ENCODE measurements at regions not wholly inside any gene's neighbourhood (a gene's known extent, or its start where the extent isn't known, plus 50 kb on each side); places are given as distances from the start of the nearest gene placed in this dataset.
A peak's percentile ranks its signal among the peaks of the same experiment; 100 is the strongest.
"Not testable (repeated sequence)": the region's sequence is repeated elsewhere in the genome, so short reads cannot be mapped to it uniquely, and the experiment has no call there.

DNA sequence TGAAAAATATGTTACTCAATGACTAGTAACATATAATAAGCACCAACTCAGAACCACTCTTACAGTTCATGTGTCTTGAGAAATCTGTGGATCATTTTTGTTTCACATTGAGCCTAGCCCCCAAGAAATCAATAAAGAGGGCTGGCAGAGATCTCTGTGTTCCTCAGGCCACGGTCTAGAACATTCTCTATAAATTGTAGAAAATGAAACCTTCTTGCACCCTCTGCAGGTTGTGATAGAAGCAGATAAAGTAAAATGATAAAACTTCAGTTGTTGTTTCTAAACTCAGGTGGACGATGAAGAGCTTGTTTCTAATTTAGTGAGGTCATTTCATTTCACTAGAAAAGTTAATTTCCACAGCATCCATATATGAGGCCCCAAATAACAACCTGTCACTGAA lies 182.7 kb downstream of the KIT start:
- no peaks in the 10 kb centered on the region for H3K36me3 ChIP-seq (ENCODE audit: control insufficient read depth in 2 of 2, insufficient read depth in 2 of 2, low read length in 1 of 2)
- H3K27ac ChIP-seq (ENCODE audit: low read depth in 1 of 2, low read length in 1 of 2), result no peak overlapping the region
- H3K9me3 ChIP-seq (ENCODE audit: control insufficient read depth in 2 of 2, insufficient read depth in 1 of 2, low read length in 1 of 2), result no peaks in the 10 kb centered on the region
- DNase-seq (ENCODE audit: low read depth in 6 of 9, low spot score in 9 of 9), result peak in 4 of 9 donors; percentile 14 to 45 (median 20)
- H3K4me3 ChIP-seq (ENCODE audit: low read length in 2 of 2), result no peak overlapping the region
- H3K4me1 ChIP-seq (ENCODE audit: control insufficient read depth in 2 of 2, insufficient read depth in 2 of 2, low read length in 2 of 2), result no peaks in the 10 kb centered on the region
- WGBS, result 55% methylated on average over 2 of the region's 2 CpGs
- H3K27me3 ChIP-seq (ENCODE audit: control insufficient read depth in 2 of 2, insufficient read depth in 1 of 2, low read length in 1 of 2), result no peaks in the 10 kb centered on the region

DNA sequence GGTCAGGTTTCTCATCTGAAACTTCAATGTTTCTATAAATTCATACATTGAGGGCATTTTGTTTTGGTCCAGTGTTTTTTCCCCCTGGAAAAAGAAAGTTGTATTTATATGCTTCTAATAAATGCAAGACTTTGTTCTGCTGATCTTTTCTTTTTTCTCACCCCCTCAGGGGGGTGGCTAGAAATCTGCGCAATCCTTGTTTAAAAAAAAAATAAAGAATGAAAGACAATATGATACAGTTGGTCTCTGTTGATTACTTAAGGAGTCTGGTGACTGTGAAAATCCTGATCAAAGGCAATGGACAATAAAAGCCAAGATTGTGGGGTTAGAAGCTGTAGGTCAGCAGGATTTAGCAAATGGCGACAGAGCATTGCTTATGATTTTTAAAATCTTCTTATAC lies 180.5 kb downstream of the KIT start:
- no peaks in the 10 kb centered on the region for H3K27me3 ChIP-seq (ENCODE audit: control insufficient read depth in 2 of 2, insufficient read depth in 1 of 2, low read length in 1 of 2)
- no peak overlapping the region for H3K4me3 ChIP-seq (ENCODE audit: low read length in 2 of 2)
- H3K4me1 ChIP-seq (ENCODE audit: control insufficient read depth in 2 of 2, insufficient read depth in 2 of 2, low read length in 2 of 2), result no peaks in the 10 kb centered on the region
- 95% methylated on average over 2 of the region's 2 CpGs for WGBS
- no peak for DNase-seq (ENCODE audit: low read depth in 6 of 9, low spot score in 9 of 9)
- H3K36me3 ChIP-seq (ENCODE audit: control insufficient read depth in 2 of 2, insufficient read depth in 2 of 2, low read length in 1 of 2), result no peaks in the 10 kb centered on the region
- H3K9me3 ChIP-seq (ENCODE audit: control insufficient read depth in 2 of 2, insufficient read depth in 1 of 2, low read length in 1 of 2), result no peaks in the 10 kb centered on the region
- no peak overlapping the region for H3K27ac ChIP-seq (ENCODE audit: low read depth in 1 of 2, low read length in 1 of 2)

DNA sequence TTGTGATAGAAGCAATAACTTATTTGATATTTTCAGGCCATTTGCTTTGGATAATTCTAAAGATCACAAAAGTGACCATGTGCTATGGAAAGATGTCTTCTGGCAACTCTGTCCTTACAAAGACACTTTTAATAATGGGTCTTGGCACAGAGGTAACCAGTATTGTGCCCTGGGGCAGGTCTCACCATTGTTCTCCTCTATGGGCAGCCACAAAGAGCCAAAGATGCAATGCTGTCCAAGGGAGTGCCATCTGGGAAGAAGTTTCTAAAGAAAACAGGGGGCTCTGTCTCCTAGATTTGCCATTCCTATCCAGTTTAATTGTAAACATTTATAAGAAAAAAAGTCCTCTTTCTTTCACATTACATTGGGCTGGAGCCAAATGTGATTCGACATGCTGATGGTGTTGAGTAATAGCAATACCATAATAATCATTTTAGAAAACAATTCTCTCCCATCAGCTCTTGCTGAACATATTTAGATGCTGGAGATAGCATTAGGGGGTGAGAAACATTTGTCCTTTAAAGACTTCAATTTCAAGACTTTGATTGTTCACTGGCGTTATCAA lies 179.9 kb downstream of the KIT start:
- 43% methylated on average over 2 of the region's 2 CpGs for WGBS

DNA sequence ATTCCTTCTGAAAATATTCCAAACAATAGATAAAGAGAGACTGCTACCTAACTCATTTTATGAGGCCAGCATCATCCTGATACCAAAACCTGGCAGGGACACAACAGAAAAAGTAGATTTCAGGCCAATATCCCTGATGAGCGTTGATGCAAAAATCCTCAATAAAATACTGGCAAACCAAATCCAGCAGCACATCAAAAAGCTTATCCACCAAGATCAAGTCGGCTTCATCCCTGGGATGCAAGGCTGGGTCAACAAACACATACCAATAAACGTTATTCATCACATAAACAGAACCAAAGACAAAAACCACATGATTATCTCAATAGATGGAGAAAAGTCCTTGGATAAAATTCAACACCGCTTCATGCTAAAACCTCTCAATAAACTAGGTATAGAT lies 170.6 kb downstream of the KIT start:
- H3K4me1 ChIP-seq (ENCODE audit: control insufficient read depth in 2 of 2, insufficient read depth in 2 of 2, low read length in 2 of 2); H3K27ac ChIP-seq (ENCODE audit: low read depth in 1 of 2, low read length in 1 of 2); H3K9me3 ChIP-seq (ENCODE audit: control insufficient read depth in 2 of 2, insufficient read depth in 1 of 2, low read length in 1 of 2); H3K36me3 ChIP-seq (ENCODE audit: control insufficient read depth in 2 of 2, insufficient read depth in 2 of 2, low read length in 1 of 2); H3K27me3 ChIP-seq (ENCODE audit: control insufficient read depth in 2 of 2, insufficient read depth in 1 of 2, low read length in 1 of 2); DNase-seq (ENCODE audit: low read depth in 6 of 9, low spot score in 9 of 9); H3K4me3 ChIP-seq (ENCODE audit: low read length in 2 of 2): not testable (repeated sequence)
- WGBS, result 71% methylated on average over 4 of the region's 4 CpGs

More for the DNA sequence above, 179.9 kb downstream of the KIT start:
- no peak for DNase-seq (ENCODE audit: low read depth in 6 of 9, low spot score in 9 of 9)
- no peak overlapping the region for H3K27ac ChIP-seq (ENCODE audit: low read depth in 1 of 2, low read length in 1 of 2)
- H3K4me3 ChIP-seq (ENCODE audit: low read length in 2 of 2), result no peak overlapping the region
- no peaks in the 10 kb centered on the region for H3K27me3 ChIP-seq (ENCODE audit: control insufficient read depth in 2 of 2, insufficient read depth in 1 of 2, low read length in 1 of 2)
- H3K9me3 ChIP-seq (ENCODE audit: control insufficient read depth in 2 of 2, insufficient read depth in 1 of 2, low read length in 1 of 2), result no peaks in the 10 kb centered on the region
- no peaks in the 10 kb centered on the region for H3K4me1 ChIP-seq (ENCODE audit: control insufficient read depth in 2 of 2, insufficient read depth in 2 of 2, low read length in 2 of 2)
- H3K36me3 ChIP-seq (ENCODE audit: control insufficient read depth in 2 of 2, insufficient read depth in 2 of 2, low read length in 1 of 2), result no peaks in the 10 kb centered on the region

DNA sequence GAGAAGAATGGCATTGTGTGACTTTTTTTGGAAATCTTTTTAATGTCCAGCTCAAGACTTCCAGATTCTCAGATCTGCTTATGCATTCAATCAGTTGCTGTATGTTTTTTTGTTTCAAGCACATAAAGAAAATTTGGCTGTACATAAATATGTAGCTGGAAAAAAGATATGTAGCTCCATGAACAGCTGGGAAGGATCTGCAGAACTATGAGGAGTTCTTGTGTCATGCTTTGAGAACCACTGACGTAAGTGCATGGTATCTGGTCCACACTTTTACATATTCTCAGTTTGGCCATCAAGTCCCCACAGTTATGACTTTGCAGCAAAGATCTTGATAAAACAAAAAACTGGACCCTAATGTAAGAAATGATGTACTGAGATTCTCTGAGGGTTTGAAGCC lies 165.9 kb downstream of the KIT start:
- H3K4me3 ChIP-seq (ENCODE audit: low read length in 2 of 2), result no peak overlapping the region
- no peaks in the 10 kb centered on the region for H3K36me3 ChIP-seq (ENCODE audit: control insufficient read depth in 2 of 2, insufficient read depth in 2 of 2, low read length in 1 of 2)
- no peaks in the 10 kb centered on the region for H3K27me3 ChIP-seq (ENCODE audit: control insufficient read depth in 2 of 2, insufficient read depth in 1 of 2, low read length in 1 of 2)
- no peak overlapping the region for H3K27ac ChIP-seq (ENCODE audit: low read depth in 1 of 2, low read length in 1 of 2)
- H3K9me3 ChIP-seq (ENCODE audit: control insufficient read depth in 2 of 2, insufficient read depth in 1 of 2, low read length in 1 of 2), result no peaks in the 10 kb centered on the region
- peaks cover 0 to 13% of the 10 kb centered on the region in 2 donors for H3K4me1 ChIP-seq (ENCODE audit: control insufficient read depth in 2 of 2, insufficient read depth in 2 of 2, low read length in 2 of 2)
- DNase-seq (ENCODE audit: low read depth in 6 of 9, low spot score in 9 of 9), result no peak
- 98% methylated on average over 1 of the region's 1 CpG for WGBS

DNA sequence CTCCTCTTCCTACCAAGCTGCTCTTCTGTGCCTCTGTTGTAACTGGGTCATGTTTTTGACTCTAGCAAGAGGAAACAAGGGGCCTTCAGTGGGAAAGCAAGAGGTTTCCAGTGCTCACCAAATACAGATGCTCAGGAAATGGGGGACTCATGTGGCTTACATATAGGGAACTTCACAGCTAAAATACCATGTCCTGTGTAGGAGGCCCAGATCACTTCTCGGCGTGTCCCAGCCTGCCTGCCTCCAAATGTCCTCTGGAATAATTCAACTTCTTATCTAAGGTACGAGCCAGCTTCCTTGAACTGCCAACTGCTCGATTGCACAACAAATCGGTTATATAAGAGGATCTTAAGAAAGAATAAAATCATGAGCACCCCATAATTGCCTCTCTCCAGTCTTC lies 161.3 kb downstream of the KIT start:
- no peaks in the 10 kb centered on the region for H3K9me3 ChIP-seq (ENCODE audit: control insufficient read depth in 2 of 2, insufficient read depth in 1 of 2, low read length in 1 of 2)
- WGBS, result 9% methylated on average over 5 of the region's 5 CpGs
- H3K27ac ChIP-seq (ENCODE audit: low read depth in 1 of 2, low read length in 1 of 2), result peak overlapping the region in 1 of 2 donors; percentile 75

DNA sequence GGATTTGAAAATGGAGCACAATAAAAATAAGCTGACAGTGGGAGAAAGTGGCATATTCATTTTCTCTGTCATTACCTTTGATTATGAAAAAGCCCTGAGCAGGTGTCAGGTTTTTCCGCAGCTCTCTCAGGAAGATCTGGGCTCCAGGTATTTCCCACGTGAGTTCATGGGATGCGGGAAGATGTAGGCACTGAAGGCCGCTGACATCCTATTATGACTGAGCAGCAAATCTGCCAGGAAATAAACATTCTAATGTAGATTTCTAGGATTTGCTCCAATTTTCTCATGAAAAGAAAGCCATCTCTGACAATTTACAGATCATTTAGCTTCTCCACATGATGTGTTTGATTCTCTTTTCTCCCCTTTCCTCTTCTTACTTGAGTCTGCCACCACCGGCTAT lies 160.7 kb downstream of the KIT start:
- H3K4me1 ChIP-seq (ENCODE audit: control insufficient read depth in 2 of 2, insufficient read depth in 2 of 2, low read length in 2 of 2), result peaks cover 0 to 24% of the 10 kb centered on the region in 2 donors
- no peaks in the 10 kb centered on the region for H3K9me3 ChIP-seq (ENCODE audit: control insufficient read depth in 2 of 2, insufficient read depth in 1 of 2, low read length in 1 of 2)
- no peak for DNase-seq (ENCODE audit: low read depth in 6 of 9, low spot score in 9 of 9)
- no peak overlapping the region for H3K4me3 ChIP-seq (ENCODE audit: low read length in 2 of 2)
- H3K27ac ChIP-seq (ENCODE audit: low read depth in 1 of 2, low read length in 1 of 2), result peak overlapping the region in 1 of 2 donors; percentile 75
- no peaks in the 10 kb centered on the region for H3K27me3 ChIP-seq (ENCODE audit: control insufficient read depth in 2 of 2, insufficient read depth in 1 of 2, low read length in 1 of 2)
- H3K36me3 ChIP-seq (ENCODE audit: control insufficient read depth in 2 of 2, insufficient read depth in 2 of 2, low read length in 1 of 2), result no peaks in the 10 kb centered on the region
- 81% methylated on average over 5 of the region's 5 CpGs for WGBS

More for the DNA sequence above, 161.3 kb downstream of the KIT start:
- Histone ChIP-seq H3K4me1 (ENCODE audit: control insufficient read depth in 2 of 2, insufficient read depth in 2 of 2, low read length in 2 of 2) (peaks cover 0 to 24% of the 10 kb centered on the region in 2 donors), H3K4me3 (ENCODE audit: low read length in 2 of 2) (no peak overlapping the region), H3K27me3 (ENCODE audit: control insufficient read depth in 2 of 2, insufficient read depth in 1 of 2, low read length in 1 of 2) (no peaks in the 10 kb centered on the region), H3K36me3 (ENCODE audit: control insufficient read depth in 2 of 2, insufficient read depth in 2 of 2, low read length in 1 of 2) (no peaks in the 10 kb centered on the region)
- DNase-seq (ENCODE audit: low read depth in 6 of 9, low spot score in 9 of 9), result peak in 7 of 9 donors; percentile 28 to 72 (median 39)

DNA sequence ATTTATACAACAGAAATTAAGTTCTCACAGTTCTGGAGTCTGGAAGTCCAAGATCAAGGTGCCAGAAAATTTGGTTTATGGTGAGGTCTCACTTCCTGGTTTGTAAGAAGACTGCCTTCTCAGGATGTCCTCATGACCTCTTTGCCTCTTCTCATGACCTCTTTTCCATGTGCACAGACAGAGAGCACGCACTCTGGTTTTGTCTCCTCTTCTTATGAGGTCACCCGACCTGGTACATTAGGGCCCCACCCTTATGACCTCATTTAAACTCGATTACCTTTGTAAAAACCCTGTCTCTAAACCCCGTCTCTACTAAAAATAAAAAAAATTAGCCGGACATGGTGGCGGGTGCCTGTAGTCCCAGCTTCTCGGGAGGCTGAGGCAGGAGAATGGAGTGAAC lies 155.9 kb downstream of the KIT start:
- H3K36me3 ChIP-seq (ENCODE audit: control insufficient read depth in 2 of 2, insufficient read depth in 2 of 2, low read length in 1 of 2), result no peaks in the 10 kb centered on the region
- DNase-seq (ENCODE audit: low read depth in 6 of 9, low spot score in 9 of 9), result no peak
- H3K27ac ChIP-seq (ENCODE audit: low read depth in 1 of 2, low read length in 1 of 2), result no peak overlapping the region
- H3K4me3 ChIP-seq (ENCODE audit: low read length in 2 of 2), result no peak overlapping the region
- H3K27me3 ChIP-seq (ENCODE audit: control insufficient read depth in 2 of 2, insufficient read depth in 1 of 2, low read length in 1 of 2), result no peaks in the 10 kb centered on the region
- 94% methylated on average over 7 of the region's 7 CpGs for WGBS
- peaks cover 0 to 12% of the 10 kb centered on the region in 2 donors for H3K4me1 ChIP-seq (ENCODE audit: control insufficient read depth in 2 of 2, insufficient read depth in 2 of 2, low read length in 2 of 2)
- no peaks in the 10 kb centered on the region for H3K9me3 ChIP-seq (ENCODE audit: control insufficient read depth in 2 of 2, insufficient read depth in 1 of 2, low read length in 1 of 2)

DNA sequence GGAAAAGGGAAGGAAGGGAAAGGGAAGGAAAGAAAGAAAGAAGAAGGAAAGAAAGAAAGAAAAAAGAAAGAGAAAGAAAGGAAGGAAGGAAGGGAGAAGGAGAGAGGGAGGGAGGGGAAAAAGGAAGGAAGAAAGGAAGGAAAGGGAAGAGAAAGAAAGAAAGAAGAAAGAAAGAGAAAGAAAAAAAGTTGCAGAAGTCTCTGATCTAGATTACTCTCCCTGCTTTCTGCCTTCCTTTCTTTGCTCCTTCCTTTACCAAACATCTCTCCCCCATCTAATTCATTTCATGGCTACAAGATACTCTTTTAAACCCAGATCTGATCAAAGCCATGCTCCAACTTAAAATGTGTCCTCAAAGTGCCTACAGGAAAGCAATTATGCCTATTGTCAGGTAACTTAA lies 148.6 kb downstream of the KIT start:
- Histone ChIP-seq H3K4me1 (ENCODE audit: control insufficient read depth in 2 of 2, insufficient read depth in 2 of 2, low read length in 2 of 2) (no peaks in the 10 kb centered on the region), H3K27ac (ENCODE audit: low read depth in 1 of 2, low read length in 1 of 2) (no peak overlapping the region)

DNA sequence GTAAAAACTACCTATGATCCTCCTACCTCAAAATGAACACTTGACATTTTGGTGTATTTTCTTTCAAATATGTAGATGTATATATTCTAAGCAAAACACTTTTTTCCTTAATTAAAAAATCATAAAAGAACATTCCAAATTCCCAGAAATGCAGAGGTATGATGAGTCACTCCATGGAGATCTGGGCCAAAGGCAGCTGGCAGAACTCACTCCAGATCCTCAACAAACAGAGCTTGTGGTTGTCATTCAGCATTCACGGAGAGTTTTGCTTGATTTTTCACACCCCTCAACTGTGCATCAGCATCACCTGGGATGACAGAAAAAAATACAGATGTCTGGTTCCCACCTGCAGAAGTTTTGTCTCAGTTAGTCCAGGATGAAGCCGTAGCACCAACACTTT lies 144.6 kb downstream of the KIT start:
- H3K4me1 ChIP-seq (ENCODE audit: control insufficient read depth in 2 of 2, insufficient read depth in 2 of 2, low read length in 2 of 2), result peaks cover 0 to 4% of the 10 kb centered on the region in 2 donors
- H3K4me3 ChIP-seq (ENCODE audit: low read length in 2 of 2), result no peak overlapping the region
- 92% methylated on average over 2 of the region's 2 CpGs for WGBS
- no peaks in the 10 kb centered on the region for H3K27me3 ChIP-seq (ENCODE audit: control insufficient read depth in 2 of 2, insufficient read depth in 1 of 2, low read length in 1 of 2)
- no peak overlapping the region for H3K27ac ChIP-seq (ENCODE audit: low read depth in 1 of 2, low read length in 1 of 2)
- no peak for DNase-seq (ENCODE audit: low read depth in 6 of 9, low spot score in 9 of 9)
- no peaks in the 10 kb centered on the region for H3K36me3 ChIP-seq (ENCODE audit: control insufficient read depth in 2 of 2, insufficient read depth in 2 of 2, low read length in 1 of 2)
- H3K9me3 ChIP-seq (ENCODE audit: control insufficient read depth in 2 of 2, insufficient read depth in 1 of 2, low read length in 1 of 2), result peaks cover 0 to 1% of the 10 kb centered on the region in 2 donors

More for the DNA sequence above, 148.6 kb downstream of the KIT start:
- Histone ChIP-seq H3K4me3 (ENCODE audit: low read length in 2 of 2) (no peak overlapping the region), H3K27me3 (ENCODE audit: control insufficient read depth in 2 of 2, insufficient read depth in 1 of 2, low read length in 1 of 2) (no peaks in the 10 kb centered on the region), H3K9me3 (ENCODE audit: control insufficient read depth in 2 of 2, insufficient read depth in 1 of 2, low read length in 1 of 2) (peaks cover 0 to 1% of the 10 kb centered on the region in 2 donors), H3K36me3 (ENCODE audit: control insufficient read depth in 2 of 2, insufficient read depth in 2 of 2, low read length in 1 of 2) (no peaks in the 10 kb centered on the region)
- no peak for DNase-seq (ENCODE audit: low read depth in 6 of 9, low spot score in 9 of 9)

Data from thymus (tissue), 11 donors.